ENCODE measurements at regions not wholly inside any gene's neighbourhood (a gene's known extent, or its start where the extent isn't known, plus 50 kb on each side); places are given as distances from the start of the nearest gene placed in this dataset.

DNA sequence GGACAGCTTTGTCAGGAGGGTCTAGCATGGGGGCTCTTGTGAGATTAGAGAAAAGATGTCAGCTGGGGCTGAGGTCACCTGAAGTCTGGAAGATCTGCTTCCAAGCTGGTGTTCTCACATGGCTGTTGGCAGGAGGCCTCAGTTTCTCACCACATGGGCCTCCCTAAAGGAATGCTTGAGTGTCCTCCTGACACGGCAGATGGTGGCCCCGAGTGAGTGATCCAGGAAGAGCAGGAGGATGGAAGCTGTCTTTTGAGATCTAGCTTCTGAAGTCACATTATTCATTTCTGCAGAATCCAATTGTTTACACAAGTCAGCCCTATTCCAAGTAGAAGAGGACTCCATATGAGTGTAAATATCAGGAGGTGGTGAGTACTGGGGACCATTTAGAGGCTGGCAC, 344.0 kb upstream of the PROK2 start:
- Histone ChIP-seq H3K9ac (ENCODE audit: low read depth, low read length) (no peak overlapping the region), H3K4me3 (ENCODE audit: low read depth, low read length) (no peak overlapping the region), H3K27me3 (ENCODE audit: control insufficient read depth, insufficient read depth, low read length) (no peaks in the 10 kb centered on the region), H3K4me1 (ENCODE audit: control insufficient read depth, insufficient read depth, low read length) (no peaks in the 10 kb centered on the region), H3K9me3 (ENCODE audit: control insufficient read depth, insufficient read depth, low read length) (no peaks in the 10 kb centered on the region), H3K36me3 (ENCODE audit: control insufficient read depth, insufficient read depth, low read length) (no peaks in the 10 kb centered on the region), H3K27ac (ENCODE audit: low read depth, low read length) (no peak overlapping the region)

DNA sequence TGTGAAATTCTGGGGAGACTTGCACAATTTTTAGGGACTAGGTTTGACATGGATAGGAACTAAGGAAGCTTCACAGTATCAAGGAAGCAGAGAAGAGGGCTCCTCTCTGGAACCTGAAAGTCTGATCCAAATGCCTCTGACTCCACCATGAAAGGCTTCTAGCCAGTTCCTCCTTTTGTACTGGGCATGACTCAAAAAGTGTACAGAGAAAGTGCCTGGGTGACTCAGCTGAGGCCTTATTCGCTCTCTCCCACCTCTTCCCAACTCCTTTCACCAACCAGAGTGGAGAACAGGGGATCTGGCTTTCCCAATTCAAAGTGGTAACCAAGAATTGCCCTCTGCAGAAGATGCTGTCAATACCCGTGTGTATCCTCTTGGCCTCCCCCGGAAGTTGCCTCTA, 342.9 kb upstream of the PROK2 start:
- Histone ChIP-seq H3K4me3 (ENCODE audit: low read depth, low read length) (no peak overlapping the region), H3K9me3 (ENCODE audit: control insufficient read depth, insufficient read depth, low read length) (no peaks in the 10 kb centered on the region), H3K27ac (ENCODE audit: low read depth, low read length) (no peak overlapping the region), H3K9ac (ENCODE audit: low read depth, low read length) (no peak overlapping the region), H3K27me3 (ENCODE audit: control insufficient read depth, insufficient read depth, low read length) (no peaks in the 10 kb centered on the region), H3K36me3 (ENCODE audit: control insufficient read depth, insufficient read depth, low read length) (no peaks in the 10 kb centered on the region), H3K4me1 (ENCODE audit: control insufficient read depth, insufficient read depth, low read length) (no peaks in the 10 kb centered on the region)

DNA sequence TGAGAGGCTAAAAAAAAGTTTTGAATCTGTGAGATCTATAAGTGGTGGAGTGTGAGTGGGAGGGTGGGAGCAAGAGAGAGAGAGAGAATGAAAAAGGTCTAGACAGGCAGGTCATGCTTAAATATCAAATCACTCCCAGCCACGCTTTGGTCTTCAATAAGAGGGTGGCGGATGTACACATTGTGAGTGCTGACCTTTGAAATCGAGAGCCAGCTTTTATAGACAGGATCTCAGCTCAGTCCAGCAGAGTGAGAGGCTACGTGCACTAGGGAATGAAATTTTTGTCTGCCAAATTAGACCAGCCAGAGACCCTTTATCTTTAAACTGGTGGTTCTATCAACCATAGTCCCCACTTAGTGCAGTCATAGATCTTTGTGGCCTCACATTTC, 342.3 kb upstream of the PROK2 start:
- no peak overlapping the region for H3K4me3 ChIP-seq (ENCODE audit: low read depth, low read length)
- no peaks in the 10 kb centered on the region for H3K9me3 ChIP-seq (ENCODE audit: control insufficient read depth, insufficient read depth, low read length)
- no peaks in the 10 kb centered on the region for H3K36me3 ChIP-seq (ENCODE audit: control insufficient read depth, insufficient read depth, low read length)
- no peak overlapping the region for H3K9ac ChIP-seq (ENCODE audit: low read depth, low read length)
- H3K27ac ChIP-seq (ENCODE audit: low read depth, low read length), result no peak overlapping the region
- no peaks in the 10 kb centered on the region for H3K4me1 ChIP-seq (ENCODE audit: control insufficient read depth, insufficient read depth, low read length)
- H3K27me3 ChIP-seq (ENCODE audit: control insufficient read depth, insufficient read depth, low read length), result no peaks in the 10 kb centered on the region

DNA sequence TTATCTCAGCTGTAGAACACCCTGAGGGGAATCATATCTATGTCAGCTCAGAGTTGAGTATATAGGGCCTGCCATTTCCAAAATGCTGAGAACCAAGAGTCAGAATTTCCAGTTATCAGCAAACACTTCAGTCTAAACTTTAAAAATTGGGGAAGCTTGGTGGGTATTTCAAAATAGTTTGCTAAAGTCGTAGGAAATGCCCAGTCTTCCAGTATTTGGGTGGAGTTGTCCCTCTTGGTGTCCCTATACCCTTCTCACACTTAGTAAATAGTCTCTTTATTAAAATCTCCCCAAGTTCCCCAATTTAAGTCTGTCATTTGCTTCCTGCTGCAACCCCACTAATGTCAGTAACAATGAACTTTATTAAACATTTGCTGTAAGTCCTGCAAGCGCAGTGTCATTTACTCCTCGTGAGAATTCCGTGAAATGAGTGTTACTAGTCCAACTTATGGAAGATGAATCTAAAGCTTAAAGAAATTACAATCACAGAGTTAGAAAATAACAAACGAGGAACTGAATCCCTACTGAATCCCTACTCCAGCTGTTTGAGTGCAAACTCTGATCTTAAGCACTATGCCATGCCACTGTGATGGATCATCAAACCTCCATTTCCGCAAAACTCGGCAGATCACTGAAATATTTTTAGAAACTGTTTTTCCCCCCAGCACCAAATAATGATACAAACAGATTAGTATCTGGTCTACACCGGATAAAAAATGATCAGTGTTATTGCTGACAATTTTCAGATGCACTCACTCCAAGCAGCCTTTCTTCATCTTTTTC, 341.7 kb upstream of the PROK2 start:
- Histone ChIP-seq H3K27me3 (ENCODE audit: control insufficient read depth, insufficient read depth, low read length) (no peaks in the 10 kb centered on the region), H3K36me3 (ENCODE audit: control insufficient read depth, insufficient read depth, low read length) (no peaks in the 10 kb centered on the region), H3K9ac (ENCODE audit: low read depth, low read length) (no peak overlapping the region), H3K27ac (ENCODE audit: low read depth, low read length) (no peak overlapping the region), H3K9me3 (ENCODE audit: control insufficient read depth, insufficient read depth, low read length) (no peaks in the 10 kb centered on the region), H3K4me1 (ENCODE audit: control insufficient read depth, insufficient read depth, low read length) (no peaks in the 10 kb centered on the region), H3K4me3 (ENCODE audit: low read depth, low read length) (no peak overlapping the region)

DNA sequence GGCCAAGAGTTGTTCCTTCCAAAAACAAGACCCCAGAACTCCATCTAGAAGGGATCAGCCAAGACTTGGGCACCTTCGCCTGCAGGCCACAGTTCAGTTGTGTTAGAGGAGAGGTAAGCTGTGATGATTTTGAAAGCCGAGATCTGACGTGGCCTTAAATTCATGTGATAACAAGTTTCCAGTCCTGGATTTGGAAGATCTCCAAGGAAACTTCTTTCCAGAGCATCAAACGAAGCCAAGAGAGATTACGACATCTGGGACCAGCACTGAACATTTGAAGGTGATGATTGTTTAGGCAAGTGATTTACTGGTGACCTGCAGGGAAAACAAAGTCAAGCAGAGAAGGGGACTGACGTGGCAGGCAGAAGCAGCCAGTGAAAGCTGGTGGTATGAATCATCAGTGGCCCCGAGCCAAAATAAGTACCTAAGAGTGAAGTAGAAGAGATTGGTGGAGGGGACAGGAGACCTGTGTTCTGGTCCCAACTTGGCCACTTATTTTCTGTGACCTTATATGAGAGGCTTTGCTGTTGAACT, 339.0 kb upstream of the PROK2 start:
- Histone ChIP-seq H3K27ac (ENCODE audit: low read depth, low read length) (no peak overlapping the region), H3K36me3 (ENCODE audit: control insufficient read depth, insufficient read depth, low read length) (no peaks in the 10 kb centered on the region), H3K9me3 (ENCODE audit: control insufficient read depth, insufficient read depth, low read length) (no peaks in the 10 kb centered on the region), H3K4me1 (ENCODE audit: control insufficient read depth, insufficient read depth, low read length) (no peaks in the 10 kb centered on the region), H3K27me3 (ENCODE audit: control insufficient read depth, insufficient read depth, low read length) (no peaks in the 10 kb centered on the region), H3K4me3 (ENCODE audit: low read depth, low read length) (no peak overlapping the region), H3K9ac (ENCODE audit: low read depth, low read length) (no peak overlapping the region)

DNA sequence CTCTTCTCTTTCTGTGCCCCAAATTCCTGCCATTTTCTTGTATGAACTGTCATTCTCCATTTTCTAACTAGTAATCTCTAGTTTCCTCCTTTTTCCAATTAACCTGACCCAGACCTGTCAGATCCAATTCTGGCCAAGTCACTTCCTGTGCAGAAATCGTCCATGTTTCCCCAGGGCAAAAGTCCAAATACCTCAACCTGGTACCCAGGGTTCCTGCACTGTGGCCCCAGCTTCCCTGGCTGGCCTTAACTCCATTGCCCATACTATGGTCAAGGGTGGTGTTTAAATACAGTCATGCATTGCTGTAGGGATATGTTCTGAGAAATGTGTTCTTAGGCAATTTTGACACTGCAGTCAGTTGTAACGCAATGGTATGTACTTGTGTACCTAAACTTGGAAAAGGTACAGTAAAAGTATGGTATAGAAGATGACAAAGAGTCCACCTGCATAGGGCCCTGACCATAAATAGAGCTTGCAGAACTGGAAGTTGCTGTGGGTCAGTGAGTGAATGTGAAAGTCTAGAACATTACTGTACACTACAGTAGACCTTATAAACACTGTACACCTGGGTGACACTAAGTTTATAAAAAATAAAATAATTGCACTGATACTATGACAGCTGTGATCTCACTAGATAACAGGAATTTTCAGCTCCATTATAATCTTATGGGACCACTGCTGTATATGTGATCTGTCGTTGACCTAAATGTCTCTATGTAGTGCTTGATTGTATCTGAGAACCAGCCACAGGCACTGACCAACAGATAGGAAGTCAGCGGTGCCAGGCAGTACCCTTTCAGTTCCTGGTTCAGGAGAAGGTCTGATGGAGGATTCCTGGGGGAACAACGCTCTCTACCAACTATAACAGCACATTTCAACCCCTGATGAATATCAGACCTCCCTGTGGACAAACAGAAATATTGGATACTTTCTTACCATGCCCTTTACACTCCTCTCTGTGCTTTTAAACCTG, 336.1 kb upstream of the PROK2 start:
- H3K9ac ChIP-seq (ENCODE audit: low read depth, low read length), result no peak overlapping the region

DNA sequence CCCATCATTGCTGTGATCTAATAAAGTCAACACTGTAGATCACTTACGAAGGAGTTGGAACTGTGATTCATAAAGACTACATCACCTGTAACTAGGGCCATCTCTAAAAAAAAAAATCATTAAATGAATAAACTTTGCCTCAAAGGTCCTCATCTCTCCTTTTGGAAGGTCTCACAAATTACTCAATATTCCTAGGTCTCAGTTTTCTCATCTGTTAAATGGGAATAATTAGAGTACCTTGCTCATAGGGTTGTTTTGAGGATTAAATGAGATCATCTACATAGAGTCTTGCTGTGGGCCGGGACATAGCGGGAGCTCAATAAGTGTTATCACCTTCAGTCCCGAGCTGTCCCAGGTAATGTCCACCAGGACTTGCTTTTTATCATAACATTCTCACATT, 335.1 kb upstream of the PROK2 start:
- Histone ChIP-seq H3K9ac (ENCODE audit: low read depth, low read length) (no peak overlapping the region), H3K27ac (ENCODE audit: low read depth, low read length) (no peak overlapping the region), H3K27me3 (ENCODE audit: control insufficient read depth, insufficient read depth, low read length) (no peaks in the 10 kb centered on the region), H3K4me1 (ENCODE audit: control insufficient read depth, insufficient read depth, low read length) (no peaks in the 10 kb centered on the region), H3K36me3 (ENCODE audit: control insufficient read depth, insufficient read depth, low read length) (no peaks in the 10 kb centered on the region), H3K4me3 (ENCODE audit: low read depth, low read length) (no peak overlapping the region), H3K9me3 (ENCODE audit: control insufficient read depth, insufficient read depth, low read length) (no peaks in the 10 kb centered on the region)

More for the DNA sequence above, 336.1 kb upstream of the PROK2 start:
- Histone ChIP-seq H3K4me1 (ENCODE audit: control insufficient read depth, insufficient read depth, low read length) (no peaks in the 10 kb centered on the region), H3K36me3 (ENCODE audit: control insufficient read depth, insufficient read depth, low read length) (no peaks in the 10 kb centered on the region), H3K27me3 (ENCODE audit: control insufficient read depth, insufficient read depth, low read length) (no peaks in the 10 kb centered on the region), H3K9me3 (ENCODE audit: control insufficient read depth, insufficient read depth, low read length) (no peaks in the 10 kb centered on the region), H3K27ac (ENCODE audit: low read depth, low read length) (no peak overlapping the region), H3K4me3 (ENCODE audit: low read depth, low read length) (no peak overlapping the region)

DNA sequence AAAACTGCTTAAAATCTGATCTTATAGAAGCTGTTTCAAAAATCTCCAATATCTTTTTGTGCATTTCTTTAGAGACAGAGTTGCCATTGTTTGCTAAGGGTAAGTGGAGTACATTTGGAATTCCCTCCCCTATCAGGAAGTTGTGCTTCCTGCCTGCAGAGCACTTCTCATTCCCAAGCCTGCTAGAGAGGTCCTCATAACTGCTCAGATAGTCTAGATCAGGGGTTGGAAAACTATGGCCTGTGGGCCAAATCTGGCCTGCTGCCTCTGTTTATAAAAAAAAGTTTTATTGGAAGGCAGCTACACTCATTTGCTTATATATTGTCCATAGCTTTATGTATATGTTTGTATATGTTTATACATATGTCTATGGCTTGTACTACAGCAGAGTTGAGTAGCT, 333.7 kb upstream of the PROK2 start:
- no peak overlapping the region for H3K27ac ChIP-seq (ENCODE audit: low read depth, low read length)
- no peaks in the 10 kb centered on the region for H3K9me3 ChIP-seq (ENCODE audit: control insufficient read depth, insufficient read depth, low read length)
- no peaks in the 10 kb centered on the region for H3K4me1 ChIP-seq (ENCODE audit: control insufficient read depth, insufficient read depth, low read length)
- no peaks in the 10 kb centered on the region for H3K27me3 ChIP-seq (ENCODE audit: control insufficient read depth, insufficient read depth, low read length)
- H3K36me3 ChIP-seq (ENCODE audit: control insufficient read depth, insufficient read depth, low read length), result no peaks in the 10 kb centered on the region
- H3K9ac ChIP-seq (ENCODE audit: low read depth, low read length), result no peak overlapping the region
- H3K4me3 ChIP-seq (ENCODE audit: low read depth, low read length), result no peak overlapping the region

DNA sequence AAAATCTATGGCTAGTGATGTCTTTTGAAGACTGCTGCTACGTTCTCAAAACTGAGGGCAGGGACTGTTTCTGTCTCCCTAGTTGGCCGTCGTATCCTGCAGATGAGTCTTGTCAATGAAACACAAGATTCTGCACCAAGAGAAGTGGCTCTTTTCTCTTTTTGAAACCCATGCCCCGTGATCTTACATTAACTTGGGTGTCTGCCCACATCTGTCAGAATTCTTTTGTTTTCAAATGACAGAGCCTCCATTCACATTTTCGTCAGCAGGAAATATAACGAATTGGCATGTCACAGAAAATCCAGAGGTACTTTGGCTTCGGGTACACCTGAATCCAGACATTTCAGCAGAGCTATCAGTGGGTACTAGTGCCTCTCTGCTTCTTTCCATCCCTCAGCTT, 331.3 kb upstream of the PROK2 start:
- Histone ChIP-seq H3K27me3 (ENCODE audit: control insufficient read depth, insufficient read depth, low read length) (no peaks in the 10 kb centered on the region), H3K4me3 (ENCODE audit: low read depth, low read length) (no peak overlapping the region), H3K9ac (ENCODE audit: low read depth, low read length) (no peak overlapping the region), H3K9me3 (ENCODE audit: control insufficient read depth, insufficient read depth, low read length) (no peaks in the 10 kb centered on the region), H3K27ac (ENCODE audit: low read depth, low read length) (no peak overlapping the region), H3K4me1 (ENCODE audit: control insufficient read depth, insufficient read depth, low read length) (no peaks in the 10 kb centered on the region), H3K36me3 (ENCODE audit: control insufficient read depth, insufficient read depth, low read length) (no peaks in the 10 kb centered on the region)

DNA sequence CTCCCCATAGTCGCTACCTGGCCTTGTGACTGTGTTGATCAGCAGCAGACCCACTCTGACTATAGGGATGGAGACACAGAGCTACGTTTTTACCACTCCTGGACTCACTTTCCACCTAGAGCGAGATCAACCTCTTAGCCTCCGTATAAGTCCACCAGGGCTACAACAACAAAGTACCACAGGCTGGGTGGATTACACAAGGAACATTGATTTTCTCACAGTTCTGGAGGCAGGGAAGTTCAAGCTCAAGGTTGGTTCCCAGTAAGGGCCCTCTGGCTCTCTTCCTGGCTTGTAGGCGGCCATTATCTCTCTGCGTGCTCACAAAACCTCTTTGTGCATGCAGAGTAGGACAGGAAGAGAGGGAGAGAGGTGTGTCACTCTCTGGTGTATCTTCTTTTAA, 330.4 kb upstream of the PROK2 start:
- Histone ChIP-seq H3K27me3 (ENCODE audit: control insufficient read depth, insufficient read depth, low read length) (no peaks in the 10 kb centered on the region), H3K4me1 (ENCODE audit: control insufficient read depth, insufficient read depth, low read length) (no peaks in the 10 kb centered on the region), H3K4me3 (ENCODE audit: low read depth, low read length) (no peak overlapping the region), H3K9me3 (ENCODE audit: control insufficient read depth, insufficient read depth, low read length) (no peaks in the 10 kb centered on the region), H3K36me3 (ENCODE audit: control insufficient read depth, insufficient read depth, low read length) (no peaks in the 10 kb centered on the region), H3K27ac (ENCODE audit: low read depth, low read length) (no peak overlapping the region), H3K9ac (ENCODE audit: low read depth, low read length) (no peak overlapping the region)

DNA sequence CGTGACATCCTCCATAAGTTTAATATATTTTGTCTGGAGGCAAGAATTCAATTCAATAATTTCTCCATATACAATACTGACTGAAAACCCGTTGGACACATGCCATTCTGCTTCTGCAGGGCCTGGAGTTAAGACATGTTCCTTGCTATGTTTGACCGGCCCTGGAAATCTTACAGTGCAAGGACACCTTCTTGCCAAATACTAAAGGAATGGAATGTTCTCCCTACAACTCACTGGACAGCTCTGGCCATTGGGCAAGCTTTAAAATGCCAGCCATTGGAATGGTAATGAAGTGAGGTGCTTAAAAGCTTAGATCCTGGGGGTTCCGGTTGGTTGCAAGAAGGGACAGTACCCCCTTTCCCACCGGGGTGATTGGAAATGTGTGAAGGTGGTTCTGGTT, 329.8 kb upstream of the PROK2 start:
- no peak overlapping the region for H3K4me3 ChIP-seq (ENCODE audit: low read depth, low read length)
- no peaks in the 10 kb centered on the region for H3K27me3 ChIP-seq (ENCODE audit: control insufficient read depth, insufficient read depth, low read length)
- no peak overlapping the region for H3K27ac ChIP-seq (ENCODE audit: low read depth, low read length)
- no peaks in the 10 kb centered on the region for H3K36me3 ChIP-seq (ENCODE audit: control insufficient read depth, insufficient read depth, low read length)
- H3K9me3 ChIP-seq (ENCODE audit: control insufficient read depth, insufficient read depth, low read length), result no peaks in the 10 kb centered on the region
- no peaks in the 10 kb centered on the region for H3K4me1 ChIP-seq (ENCODE audit: control insufficient read depth, insufficient read depth, low read length)
- no peak overlapping the region for H3K9ac ChIP-seq (ENCODE audit: low read depth, low read length)

All from HUES48 (cell line).